Fibroblast of mammary gland (primary cell): ENCODE measurements at regions not wholly inside any gene's neighbourhood (a gene's known extent, or its start where the extent isn't known, plus 50 kb on each side); places are given as distances from the start of the nearest gene placed in this dataset.
"Not testable (repeated sequence)": the region's sequence is repeated elsewhere in the genome, so short reads cannot be mapped to it uniquely, and the experiment has no call there.

ENCODE experiments used
- DNase-seq: peaks from one replicate; pipeline ENCODE4 v3.0.0-alpha.2; 2010; ENCODE audit warnings: low read depth
- H3K4me3 ChIP-seq: 2 replicates; pipeline ENCODE4 v1.5.1; 2011; ENCODE audit warnings: low read depth, mild to moderate bottlenecking, low read length, moderate library complexity; ENCODE audit not compliant: control insufficient read depth
- TF ChIP-seq, protein P1 (sequence below): conservative IDR thresholded peaks from 2 replicates; pipeline ENCODE4 v1.5.1; 2011; ENCODE audit warnings: low read depth, low read length, inconsistent platforms; ENCODE audit not compliant: control insufficient read depth, insufficient read depth

DNA sequence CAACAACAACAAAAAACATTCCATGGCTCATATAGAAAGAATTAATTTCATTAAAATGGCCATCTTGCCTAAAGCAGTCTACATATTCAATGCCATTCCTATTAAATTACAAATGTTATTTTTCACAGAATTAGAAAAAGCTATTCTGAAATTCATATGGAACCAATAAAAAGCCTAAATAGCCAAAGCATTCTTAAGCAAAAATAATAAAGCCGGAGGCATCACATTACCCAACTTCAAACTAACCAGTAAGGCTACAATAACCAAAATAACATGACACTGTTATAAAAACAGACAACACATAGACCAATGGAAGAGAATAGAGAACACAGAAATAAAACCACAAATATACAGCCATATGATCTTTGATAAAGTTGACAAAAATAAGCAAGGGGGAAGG is 330.4 kb downstream of the KIF20B start:
- peak; percentile 7 for DNase-seq
- TF ChIP-seq, protein P1, sequence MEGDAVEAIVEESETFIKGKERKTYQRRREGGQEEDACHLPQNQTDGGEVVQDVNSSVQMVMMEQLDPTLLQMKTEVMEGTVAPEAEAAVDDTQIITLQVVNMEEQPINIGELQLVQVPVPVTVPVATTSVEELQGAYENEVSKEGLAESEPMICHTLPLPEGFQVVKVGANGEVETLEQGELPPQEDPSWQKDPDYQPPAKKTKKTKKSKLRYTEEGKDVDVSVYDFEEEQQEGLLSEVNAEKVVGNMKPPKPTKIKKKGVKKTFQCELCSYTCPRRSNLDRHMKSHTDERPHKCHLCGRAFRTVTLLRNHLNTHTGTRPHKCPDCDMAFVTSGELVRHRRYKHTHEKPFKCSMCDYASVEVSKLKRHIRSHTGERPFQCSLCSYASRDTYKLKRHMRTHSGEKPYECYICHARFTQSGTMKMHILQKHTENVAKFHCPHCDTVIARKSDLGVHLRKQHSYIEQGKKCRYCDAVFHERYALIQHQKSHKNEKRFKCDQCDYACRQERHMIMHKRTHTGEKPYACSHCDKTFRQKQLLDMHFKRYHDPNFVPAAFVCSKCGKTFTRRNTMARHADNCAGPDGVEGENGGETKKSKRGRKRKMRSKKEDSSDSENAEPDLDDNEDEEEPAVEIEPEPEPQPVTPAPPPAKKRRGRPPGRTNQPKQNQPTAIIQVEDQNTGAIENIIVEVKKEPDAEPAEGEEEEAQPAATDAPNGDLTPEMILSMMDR, result no peak
- no peak overlapping the region for H3K4me3 ChIP-seq

- H3K4me3 ChIP-seq, result no peak overlapping the region
- TF ChIP-seq, protein P1, result no peak
- no peak for DNase-seq
Measured at GRCh38 chr10:90032519-90032918, 331.1 kb downstream of the KIF20B start.

DNA sequence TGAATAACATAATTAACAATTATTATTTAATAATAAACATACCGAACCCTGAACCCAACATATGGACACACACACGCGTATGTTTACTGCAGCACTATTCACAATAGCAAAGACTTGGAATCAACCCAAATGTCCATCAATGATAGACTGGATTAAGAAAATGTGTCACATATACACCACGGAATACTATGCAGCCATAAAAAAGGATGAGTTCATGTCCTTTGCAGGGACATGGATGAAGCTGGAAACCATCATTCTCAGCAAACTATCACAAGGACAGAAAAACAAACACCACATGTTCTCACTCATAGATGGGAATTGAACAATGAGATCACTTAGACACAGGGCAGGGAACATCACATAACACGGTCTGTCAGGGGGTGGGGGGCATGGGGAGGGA is 333.5 kb downstream of the KIF20B start:
- DNase-seq, H3K4me3 ChIP-seq: not testable (repeated sequence)

- DNase-seq, result no peak
- H3K4me3 ChIP-seq, result no peak overlapping the region
- TF ChIP-seq, protein P1, result no peak
Measured at GRCh38 chr10:90041585-90041984, 340.2 kb downstream of the KIF20B start.

DNA sequence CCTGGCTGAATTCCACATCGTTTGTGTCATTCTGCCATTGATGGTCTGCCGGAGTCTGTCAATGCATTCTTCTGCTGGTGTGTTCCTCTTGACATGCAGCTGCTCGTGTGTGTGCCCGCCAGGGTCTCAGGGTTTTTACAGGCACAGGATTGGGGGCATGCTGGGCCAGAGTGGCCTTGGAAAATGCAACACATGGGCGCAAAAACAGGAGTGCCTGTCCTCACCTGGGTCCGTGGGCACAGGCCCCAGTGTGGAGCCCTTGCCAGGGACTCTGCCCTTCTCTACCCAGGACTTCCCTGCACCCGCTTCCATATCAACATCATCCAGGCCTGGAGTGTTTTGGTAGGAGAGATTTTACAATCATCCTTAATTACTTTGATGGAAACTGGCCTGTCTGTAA is 340.7 kb downstream of the KIF20B start:
- DNase-seq, result no peak
- H3K4me3 ChIP-seq, result no peak overlapping the region
- TF ChIP-seq, protein P1, result no peak

DNA sequence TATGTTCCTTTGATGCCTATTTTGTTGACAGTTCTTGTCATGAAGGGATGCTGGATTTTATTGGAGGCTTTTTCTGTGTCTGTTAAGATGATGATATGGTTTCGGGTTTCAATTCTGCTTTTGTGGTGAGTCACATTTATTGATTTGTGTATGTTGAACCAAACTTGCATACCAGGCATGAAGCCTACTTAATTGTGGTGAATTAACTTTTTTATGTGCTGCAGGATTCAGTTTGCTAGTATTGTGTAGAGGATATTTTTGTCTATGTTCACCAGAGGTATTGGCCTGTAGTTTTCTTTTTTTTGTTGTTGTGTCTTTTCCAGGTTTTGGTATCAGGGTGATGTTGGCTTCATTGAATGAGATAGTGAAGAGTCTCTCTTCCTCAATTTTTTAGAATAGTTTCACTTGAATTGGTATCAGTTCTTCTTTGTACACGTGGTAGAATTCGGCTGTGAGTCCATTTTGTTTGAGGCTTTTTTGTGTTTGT is 345.9 kb downstream of the KIF20B start:
- TF ChIP-seq, protein P1, result no peak
- DNase-seq, result peak; percentile 12
- no peak overlapping the region for H3K4me3 ChIP-seq

DNA sequence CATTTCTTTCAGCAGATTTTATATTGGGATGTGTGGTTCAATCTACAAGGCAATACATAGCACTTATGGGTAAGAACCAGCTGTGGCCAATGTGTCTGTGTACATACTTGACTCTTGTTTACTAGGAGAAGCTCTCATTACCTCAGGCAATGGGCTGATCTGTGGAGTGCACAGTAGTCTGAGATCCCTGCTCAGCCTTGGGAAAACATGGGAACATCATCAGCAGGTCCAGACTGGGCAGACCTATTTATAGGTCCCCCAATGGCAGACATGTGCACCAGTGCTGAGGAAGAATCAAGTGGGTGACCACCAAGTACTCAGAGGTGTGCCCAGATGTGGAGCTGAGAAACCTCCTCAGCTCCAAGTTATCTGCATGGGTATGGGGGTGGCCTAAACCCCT is 349.7 kb downstream of the KIF20B start:
- TF ChIP-seq, protein P1, result no peak
- H3K4me3 ChIP-seq, result no peak overlapping the region
- DNase-seq, result no peak
